IMR-90 (cell line): ENCODE measurements at regions not wholly inside any gene's neighbourhood (a gene's known extent, or its start where the extent isn't known, plus 50 kb on each side); places are given as distances from the start of the nearest gene placed in this dataset.

Experiments
- ATAC-seq: fragments of 200-7000 bp; cut with Tn5 transposase; 2 replicates; pipeline ENCODE4 v1.9.1; 2020; ENCODE audit warnings: low read depth, mild to moderate bottlenecking, moderate library complexity
- BruUV-seq: library from RNA; stranded (reverse); fragments of 400-500 nt; replicated peaks from 2 replicates; lab custom pipeline; 2021; lab: Mats Ljungman, UMichigan
- CTCF ChIA-PET: fragments of 300-600 bp; formaldehyde crosslinking; extraction: SDS; loops from one replicate; lab custom pipeline; 2021; ENCODE audit warnings: antibody characterized with exemption; lab: Yijun Ruan, JAX
- POLR2A ChIA-PET: fragments of 300-600 bp; sonication (Branson Sonifier 250); formaldehyde crosslinking; loops from one replicate; lab custom pipeline; 2022; ENCODE audit warnings: antibody characterized with exemption; ENCODE audit not compliant: unreplicated experiment; lab: Charles Lee
- DNase-seq: peaks from one replicate; pipeline ENCODE4 v3.0.0; 2013
- H2AFZ ChIP-seq: replicated peaks from 2 replicates; pipeline ENCODE3; 2013; ENCODE audit warnings: low read length, mild to moderate bottlenecking; ENCODE audit not compliant: poor library complexity
- H2AK5ac ChIP-seq: 2 replicates; pipeline ENCODE4 v1.6.1; 2013; ENCODE audit warnings: low read depth, low read length, inconsistent platforms
- H2AK9ac ChIP-seq: replicated peaks from 2 replicates; pipeline ENCODE3; 2013; ENCODE audit warnings: mild to moderate bottlenecking, low read depth, low read length, moderate library complexity; ENCODE audit not compliant: poor library complexity
- H2BK120ac ChIP-seq: 2 replicates; pipeline ENCODE4 v1.6.1; 2013; ENCODE audit warnings: low read depth, low read length, inconsistent platforms
- H2BK15ac ChIP-seq: 3 replicates; pipeline ENCODE4 v1.6.1; 2013; ENCODE audit warnings: low read depth, low read length, inconsistent platforms
- H2BK20ac ChIP-seq: 2 replicates; pipeline ENCODE4 v1.6.1; 2013; ENCODE audit warnings: low read depth, mild to moderate bottlenecking, inconsistent platforms, low read length, moderate library complexity
- H2BK5ac ChIP-seq: 2 replicates; pipeline ENCODE4 v1.6.1; 2013; ENCODE audit warnings: mild to moderate bottlenecking, low read depth, low read length, inconsistent platforms; ENCODE audit not compliant: poor library complexity, severe bottlenecking
- H3K14ac ChIP-seq: replicated peaks from 2 replicates; pipeline ENCODE4 v1.6.1; 2013; ENCODE audit warnings: low read depth, low read length, inconsistent platforms
- H3K18ac ChIP-seq: 2 replicates; pipeline ENCODE4 v1.6.1; 2013; ENCODE audit warnings: low read depth, low read length, control low read depth
- H3K23ac ChIP-seq: 2 replicates; pipeline ENCODE4 v1.6.1; 2013; ENCODE audit warnings: low read depth, low read length, inconsistent platforms
- H3K27ac ChIP-seq: 2 replicates; pipeline ENCODE4 v1.5.1; 2013; ENCODE audit warnings: mild to moderate bottlenecking, control low read depth, low read length; ENCODE audit not compliant: insufficient read depth
- H3K27me3 ChIP-seq: 2 replicates; pipeline ENCODE4 v1.6.1; 2013; ENCODE audit warnings: low read length; ENCODE audit not compliant: control insufficient read depth, insufficient read depth
- H3K36me3 ChIP-seq: 2 replicates; pipeline ENCODE4 v1.6.1; 2013; ENCODE audit warnings: low read length, mixed read lengths; ENCODE audit not compliant: control insufficient read depth, insufficient read depth
- H3K4ac ChIP-seq: 2 replicates; pipeline ENCODE4 v1.6.1; 2013; ENCODE audit warnings: low read depth, low read length, inconsistent platforms
- H3K4me1 ChIP-seq: 2 replicates; pipeline ENCODE4 v1.6.1; 2013; ENCODE audit warnings: low read length, mixed read lengths; ENCODE audit not compliant: control insufficient read depth, insufficient read depth
- H3K4me2 ChIP-seq: 2 replicates; pipeline ENCODE4 v1.6.1; 2013; ENCODE audit warnings: low read depth, mild to moderate bottlenecking, control low read depth, low read length, moderate library complexity
- H3K4me3 ChIP-seq: 2 replicates; pipeline ENCODE4 v1.5.1; 2013; ENCODE audit warnings: low read depth, mild to moderate bottlenecking, control low read depth, low read length, moderate library complexity; ENCODE audit not compliant: insufficient read depth
- H3K56ac ChIP-seq: 2 replicates; pipeline ENCODE4 v1.6.1; 2013; ENCODE audit warnings: low read length, inconsistent platforms; ENCODE audit not compliant: insufficient read depth; ENCODE audit errors: extremely low read depth
- H3K79me1 ChIP-seq, 2 experiments: 2 replicates each; pipeline ENCODE4 v1.6.1; 2013; ENCODE audit warnings: low read length in 2 of 2, inconsistent platforms in 1 of 2, low read depth in 1 of 2
- H3K9ac ChIP-seq: 2 replicates; pipeline ENCODE4 v1.6.1; 2013; ENCODE audit warnings: low read depth, low read length, control low read depth
- H3K9me1 ChIP-seq: 2 replicates; pipeline ENCODE4 v1.6.1; 2013; ENCODE audit warnings: low read length, inconsistent platforms; ENCODE audit not compliant: insufficient read depth
- H3K9me3 ChIP-seq: 2 replicates; pipeline ENCODE4 v1.6.1; 2013; ENCODE audit warnings: low read length; ENCODE audit not compliant: control insufficient read depth, insufficient read depth
- H4K20me1 ChIP-seq: 2 replicates; pipeline ENCODE4 v1.6.1; 2013; ENCODE audit warnings: low read length, inconsistent platforms; ENCODE audit not compliant: insufficient read depth
- H4K5ac ChIP-seq: 2 replicates; pipeline ENCODE4 v1.6.1; 2013; ENCODE audit warnings: mild to moderate bottlenecking, low read depth, low read length, control low read depth
- H4K8ac ChIP-seq, 2 experiments: 2 replicates each; pipeline ENCODE4 v1.6.1; 2013; ENCODE audit warnings: low read depth in 2 of 2, low read length in 2 of 2, control low read depth in 1 of 2, inconsistent platforms in 1 of 2
- H4K91ac ChIP-seq: 2 replicates; pipeline ENCODE4 v1.6.1; 2013; ENCODE audit warnings: low read depth, low read length, inconsistent platforms; ENCODE audit not compliant: insufficient read depth
- CHD1 ChIP-seq: IDR thresholded peaks from 2 replicates; pipeline ENCODE4 v1.6.1; 2012; ENCODE audit warnings: low read depth, low read length, improper control_type of control experiment
- CTCF ChIP-seq: conservative IDR thresholded peaks from 2 replicates; pipeline ENCODE4 v1.5.1; 2012; ENCODE audit warnings: mild to moderate bottlenecking, low read depth, low read length, improper control_type of control experiment
- MXI1 ChIP-seq: IDR thresholded peaks from 2 replicates; pipeline ENCODE4 v1.6.1; 2012; ENCODE audit warnings: low read depth, mild to moderate bottlenecking, low read length, moderate library complexity, borderline replicate concordance
- POLR2A ChIP-seq: IDR thresholded peaks from 2 replicates; pipeline ENCODE4 v1.6.1; 2012; ENCODE audit warnings: mild to moderate bottlenecking, low read depth, low read length
- RFX5 ChIP-seq: IDR thresholded peaks from 2 replicates; pipeline ENCODE4 v1.8.0; 2012; ENCODE audit warnings: low read depth, mild to moderate bottlenecking, low read length, moderate library complexity
- WGBS, 2 experiments: methylation state at CpG; one replicate each; pipeline versions ENCODE4 v1.1.5 to v1.1.7; 2013; ENCODE audit warnings: missing lambda C conversion rate in 2 of 2; ENCODE audit not compliant: insufficient read length in 1 of 2; ENCODE audit errors: extremely low coverage in 2 of 2; 5-methylcytosine and 5-hydroxymethylcytosine counted together
- dilution Hi-C: fragments of 300-500 bp; cut with HindIII; formaldehyde crosslinking; loops from one replicate; pipeline ENCODE4 v1.14.3; 2018; ENCODE audit warnings: low sequenced_read_pairs; ENCODE audit not compliant: unreplicated experiment
- in situ Hi-C: fragments of 300-500 bp; cut with MboI; formaldehyde crosslinking; loops from 3 replicates; pipeline ENCODE4 v1.14.3; 2019; ENCODE audit warnings: low sequenced_read_pairs, inconsistent platforms, mixed read lengths
- intact Hi-C: fragments of 100-400 bp; cut with micrococcal nuclease; formaldehyde crosslinking; loops from 2 replicates; pipeline ENCODE4 v1.10.0; 2022

- DNase-seq, result no peak
- Histone ChIP-seq H3K9ac (no peak overlapping the region), H3K4me3 (no peak overlapping the region), H3K56ac (no peak overlapping the region), H3K23ac (no peak overlapping the region), H3K9me3 (no peaks in the 10 kb centered on the region), H4K8ac (no peak overlapping the region), H3K18ac (no peak overlapping the region), H2AK9ac (no peak overlapping the region), H2BK15ac (no peak overlapping the region), H3K36me3 (no peaks in the 10 kb centered on the region), H3K27me3 (peaks cover 4% of the 10 kb centered on the region; the same call in 1 of the 2 replicates), H3K27ac (no peak overlapping the region), H4K5ac (no peak overlapping the region), H2BK5ac (no peak overlapping the region), H2BK120ac (no peak overlapping the region), H3K79me1 (no peaks in the 10 kb centered on the region), H4K91ac (no peak overlapping the region), H3K14ac (no peak overlapping the region), H2BK20ac (no peak overlapping the region), H2AFZ (no peak overlapping the region), H3K4me1 (no peaks in the 10 kb centered on the region), H2AK5ac (no peak overlapping the region), H3K4ac (no peak overlapping the region), H3K4me2 (no peak overlapping the region), H4K20me1 (no peaks in the 10 kb centered on the region), H3K9me1 (no peaks in the 10 kb centered on the region)
- 67% methylated on average over 1 of the region's 6 CpGs; no CpG with 5 or more reads in 1 of the 2 experiments for WGBS, 2 experiments
- CTCF ChIA-PET, result interaction anchor here (0.6 kb wide), 1 partner anchor 89 kb away, joined by 3 read pairs; no protein-coding TSS in a partner anchor
- intact Hi-C loops (no loop called here), in situ Hi-C loops (no loop called here), dilution Hi-C loops (no loop called here)
- POLR2A ChIA-PET, result no interaction called here
- BruUV-seq, result no TSS peak
- no peak for ATAC-seq
- TF ChIP-seq MXI1 (no peak), CTCF (no peak), CHD1 (no peak), POLR2A (no peak), RFX5 (no peak)
Measured at GRCh38 chr2:175353275-175353674, 171.8 kb upstream of the ATP5MC3 start.
